NCI-H1417 (cell line): ENCODE measurements at regions not wholly inside any gene's neighbourhood (a gene's known extent, or its start where the extent isn't known, plus 50 kb on each side); places are given as distances from the start of the nearest gene placed in this dataset.

ENCODE experiments used
- DNase-seq, 3 experiments: peaks; one replicate each; lab custom pipeline; 2025; lab: John Stamatoyannopoulos, UW

DNA sequence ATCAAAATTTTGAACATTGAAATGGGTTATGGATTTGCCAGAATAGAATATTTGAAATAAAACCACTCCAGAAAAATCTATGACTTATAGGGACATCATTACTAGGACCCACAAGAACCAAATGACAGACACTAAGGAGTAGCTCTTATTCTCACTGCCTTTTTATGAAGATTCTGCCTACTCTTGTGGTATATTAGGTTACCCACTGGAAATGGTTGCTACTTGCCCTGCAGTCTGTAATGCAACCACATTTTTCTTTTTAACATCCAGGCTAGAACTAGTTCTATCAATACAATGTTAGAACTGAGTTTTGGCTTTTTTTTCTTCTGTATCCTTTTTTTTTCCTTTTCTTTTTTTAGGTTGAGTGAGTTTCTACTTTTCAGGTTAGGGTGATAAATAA lies 158.9 kb downstream of the PPP1R2C start:
- DNase-seq: no peak

DNA sequence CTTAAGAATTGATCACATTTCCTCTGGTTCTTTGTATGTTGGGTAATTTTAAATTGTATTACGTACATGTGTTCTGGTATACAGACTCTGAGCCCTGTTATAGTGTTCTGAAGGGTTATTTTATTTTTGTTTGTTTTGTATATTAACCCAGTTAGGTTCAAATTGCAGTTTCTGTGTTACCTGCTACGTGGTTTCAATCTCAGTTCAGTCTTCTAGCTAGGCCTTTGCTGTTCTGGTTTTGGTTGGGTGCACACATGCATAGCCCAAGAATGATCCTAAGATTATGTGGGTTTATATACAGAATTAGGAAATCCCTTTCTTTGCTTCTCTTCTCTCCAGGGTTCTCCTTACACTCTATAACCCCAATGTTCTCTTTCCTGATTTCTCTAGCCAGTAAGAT lies 161.0 kb downstream of the PPP1R2C start:
- no peak for DNase-seq

DNA sequence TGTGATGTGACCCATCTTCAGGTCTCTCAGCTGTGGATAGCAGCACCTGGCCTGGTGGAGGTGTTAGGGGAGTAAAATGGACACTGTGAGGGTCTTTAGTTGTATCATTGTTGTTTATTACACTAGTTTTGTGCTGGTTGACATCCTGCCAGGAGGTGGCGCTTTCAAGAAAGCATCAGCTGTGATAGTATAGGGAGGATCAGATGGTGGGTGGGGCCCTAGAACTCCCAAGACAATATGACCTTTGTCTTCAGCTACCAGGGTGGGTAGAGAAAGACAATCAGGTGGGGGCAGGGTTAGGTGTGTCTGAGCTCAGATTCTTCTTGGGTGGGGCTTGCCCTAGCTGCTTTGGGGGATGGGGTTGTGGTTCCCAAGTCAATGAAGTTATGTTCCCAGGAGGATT lies 162.8 kb downstream of the PPP1R2C start:
- DNase-seq: no peak

DNA sequence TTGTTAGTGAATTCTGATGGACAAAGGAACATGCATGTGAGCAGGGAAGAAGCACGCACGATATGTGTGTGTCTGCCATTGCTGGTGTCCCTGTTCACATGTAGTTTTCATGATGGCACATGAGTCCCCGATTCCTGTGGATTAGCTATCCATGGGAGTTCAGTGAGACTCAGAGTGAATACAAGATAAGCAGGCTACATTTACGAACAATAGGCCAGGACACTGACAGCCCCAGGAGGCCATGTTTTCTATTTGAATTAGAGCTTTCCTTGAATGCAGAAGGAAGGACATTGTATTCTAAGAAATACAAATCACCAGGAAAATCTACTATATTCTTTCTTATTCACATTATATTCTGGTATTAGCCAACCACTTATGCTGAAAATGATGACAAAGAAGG lies 171.4 kb downstream of the PPP1R2C start:
- DNase-seq: no peak

DNA sequence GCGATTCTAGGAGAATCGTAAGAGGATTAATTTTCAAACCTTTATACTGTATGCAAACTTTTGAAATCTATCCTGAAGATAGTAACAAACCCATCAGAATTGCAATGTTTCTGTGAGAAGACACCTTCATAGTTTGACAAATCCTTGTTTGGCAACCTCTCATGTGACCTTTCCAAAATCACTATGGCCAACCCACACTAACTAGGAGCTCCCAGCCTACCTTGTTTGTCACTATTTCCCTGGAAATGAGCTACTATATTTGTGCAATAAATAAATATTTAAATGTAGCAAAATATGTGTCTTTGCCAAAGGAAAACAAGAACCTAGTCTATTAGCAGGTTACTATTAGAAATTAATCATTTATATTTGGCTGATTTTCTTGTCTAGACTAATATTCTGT lies 173.7 kb downstream of the PPP1R2C start:
- no peak for DNase-seq

DNA sequence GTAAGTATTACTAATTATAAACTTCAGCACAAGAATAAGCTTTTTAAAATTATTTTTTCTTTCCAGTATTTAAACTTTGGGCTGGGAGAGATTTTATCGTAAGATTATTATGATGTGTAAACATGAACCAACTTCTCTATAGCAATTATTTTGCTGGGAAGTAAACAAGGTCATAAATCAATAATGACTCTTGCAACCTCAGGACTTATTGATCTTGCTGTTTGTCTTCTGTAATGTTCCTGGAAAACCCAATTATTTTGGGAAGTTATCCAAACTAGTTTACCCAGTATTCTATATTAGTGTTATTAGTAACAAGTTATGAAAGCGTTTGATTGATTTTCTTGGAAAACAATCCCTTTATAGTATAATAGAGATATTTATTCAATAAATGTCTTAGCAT lies 174.9 kb downstream of the PPP1R2C start:
- no peak for DNase-seq

DNA sequence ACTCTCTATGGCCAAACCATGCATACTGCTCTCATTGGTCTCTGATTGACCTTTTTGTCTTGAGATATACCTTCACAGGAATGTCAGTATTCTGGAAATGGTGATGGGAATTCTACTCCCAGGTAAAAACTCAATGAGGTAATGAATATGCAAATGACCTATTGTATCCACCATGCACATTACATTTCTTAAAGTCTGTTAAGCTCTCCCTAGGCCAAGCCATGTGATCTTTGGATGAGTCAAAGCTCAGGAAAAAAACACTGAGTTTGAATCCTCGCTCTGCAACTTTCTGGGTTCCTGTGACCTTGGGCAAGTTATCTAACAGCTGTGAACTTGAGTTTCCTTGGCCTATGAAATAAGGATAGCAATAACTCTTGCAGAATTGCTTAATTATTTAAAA lies 175.4 kb downstream of the PPP1R2C start:
- DNase-seq: no peak

DNA sequence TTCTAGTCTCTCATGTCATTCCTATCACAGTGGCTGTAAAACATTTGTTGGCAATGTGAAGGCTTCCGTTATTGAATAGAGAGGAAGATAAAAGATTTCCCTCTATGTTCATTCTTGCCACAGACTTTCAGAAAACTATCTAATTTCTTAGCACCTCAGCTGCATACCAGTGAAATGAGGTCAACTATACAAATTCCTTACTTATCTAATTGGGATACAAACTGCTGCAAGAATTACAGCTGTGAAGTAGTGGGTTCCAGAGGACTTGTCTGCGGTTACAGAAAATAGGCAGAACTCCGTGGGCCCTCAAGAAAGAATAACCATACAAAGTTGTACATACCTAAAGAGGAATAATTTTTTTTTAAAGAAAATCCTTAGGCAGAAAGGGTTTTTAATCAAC lies 175.8 kb downstream of the PPP1R2C start:
- DNase-seq: no peak

DNA sequence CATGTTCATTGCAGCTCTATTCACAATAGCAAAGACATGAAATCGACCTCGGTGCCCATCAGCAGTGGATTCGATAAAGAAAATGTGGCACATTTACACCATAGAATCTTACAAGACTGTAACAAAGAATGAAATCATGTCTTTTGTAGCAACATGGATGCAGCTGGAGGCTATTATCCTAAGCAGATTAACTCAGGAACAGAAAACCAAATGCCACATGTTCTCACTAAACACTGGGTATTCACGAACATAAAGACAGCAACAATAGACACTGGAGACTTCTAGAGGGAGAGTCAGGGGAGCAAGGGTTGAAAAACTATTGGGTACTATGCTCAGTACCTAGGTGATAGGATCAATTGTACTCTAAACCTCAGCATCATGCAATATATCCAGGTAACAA lies 180.5 kb downstream of the PPP1R2C start:
- no peak for DNase-seq

DNA sequence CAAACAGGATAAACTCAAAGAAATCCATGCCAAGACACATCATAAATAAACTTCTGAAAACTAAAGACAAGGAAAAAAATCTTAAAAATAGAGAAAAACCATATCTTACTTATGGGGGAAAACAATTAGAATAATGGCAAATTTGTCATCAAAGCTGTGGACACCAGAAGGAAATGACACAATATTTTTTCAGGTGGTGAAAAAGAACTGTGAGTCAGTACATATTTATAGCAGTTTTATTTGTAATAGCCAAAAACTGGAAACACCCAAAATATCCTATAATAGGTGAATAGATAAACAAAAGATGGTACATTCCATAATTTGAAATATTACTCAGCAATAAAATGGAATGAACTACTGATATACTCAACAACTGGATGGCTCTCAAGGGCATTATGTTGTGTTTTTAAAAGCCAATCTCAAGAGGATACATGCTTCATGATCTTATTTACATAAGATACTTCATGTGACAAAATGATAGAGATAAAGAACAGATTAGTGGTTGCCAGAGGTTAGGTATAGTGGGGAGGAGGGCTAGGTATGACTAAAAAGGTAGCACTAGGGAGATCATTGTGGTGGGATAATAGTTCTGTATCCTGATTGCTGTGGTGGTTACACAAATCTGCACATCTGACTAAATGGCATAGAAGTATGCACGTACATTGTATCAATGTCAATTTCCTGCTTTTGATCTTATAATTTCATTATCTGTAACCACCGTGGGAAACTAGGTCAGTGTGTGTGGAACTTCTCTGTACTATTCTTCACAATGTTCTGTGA lies 191.9 kb downstream of the PPP1R2C start:
- no peak for DNase-seq

DNA sequence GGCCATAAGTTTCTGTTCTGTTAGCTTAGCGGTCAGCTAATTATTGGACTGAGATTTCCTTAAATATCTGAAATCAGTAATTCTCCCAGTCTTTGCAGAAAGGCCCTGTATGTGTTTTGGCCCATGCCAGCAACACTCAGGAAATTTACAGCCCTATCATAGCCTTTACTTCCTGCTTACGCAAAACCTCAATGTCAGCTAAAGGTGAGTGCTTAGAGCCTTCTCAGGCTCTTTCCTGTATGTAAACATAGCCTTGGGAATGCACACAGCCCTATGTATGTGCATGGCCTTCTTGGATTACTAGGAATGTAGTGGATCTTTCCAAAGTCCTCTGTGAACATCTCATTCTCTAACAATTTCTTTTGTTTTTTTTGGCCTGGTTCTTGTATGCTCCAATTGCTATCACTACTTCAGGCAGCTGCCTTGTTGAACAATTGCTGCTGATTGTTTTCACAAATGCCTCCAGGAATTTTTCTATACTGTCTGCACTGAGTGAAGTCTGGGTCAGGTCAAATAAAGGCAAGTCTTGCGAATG lies 200.0 kb downstream of the PPP1R2C start:
- DNase-seq: no peak

DNA sequence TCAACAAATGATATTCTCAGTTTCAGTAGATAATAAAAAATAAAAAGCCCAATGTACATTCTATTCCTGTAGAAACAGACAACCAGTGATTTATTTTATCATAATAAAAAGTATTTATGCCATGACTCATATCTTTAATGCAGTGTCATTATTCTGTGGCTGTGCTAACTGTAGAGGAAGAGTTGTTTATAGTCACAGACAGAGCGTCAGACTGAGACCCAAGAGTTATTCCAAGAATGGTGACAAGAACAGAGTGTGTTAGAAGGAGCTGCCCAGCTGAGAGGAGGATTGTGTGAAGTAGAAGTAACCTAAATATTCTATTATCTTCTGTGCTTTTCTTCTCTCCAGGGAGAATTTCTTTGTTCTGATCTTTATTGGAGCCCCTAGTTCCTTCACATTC lies 210.7 kb downstream of the PPP1R2C start:
- DNase-seq: no peak

DNA sequence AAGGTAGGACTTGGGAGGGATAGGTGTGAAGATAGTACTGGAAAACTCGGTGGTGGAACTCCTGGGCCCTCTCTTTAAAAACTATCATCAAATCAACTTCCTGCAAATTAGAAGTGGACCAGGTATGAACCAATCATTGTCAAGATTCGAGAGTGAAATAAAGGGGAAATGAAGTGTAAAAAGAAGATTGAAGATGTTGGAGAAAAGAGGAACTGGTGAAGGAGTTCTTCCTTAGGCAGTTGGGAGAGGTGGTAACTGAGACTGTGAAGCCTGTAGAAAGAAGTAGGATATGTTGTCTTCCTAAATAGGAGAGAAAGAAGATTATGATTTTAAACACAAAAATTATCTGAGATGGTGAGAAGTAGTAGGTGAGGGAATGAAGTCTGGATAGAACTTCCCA lies 212.2 kb downstream of the PPP1R2C start:
- DNase-seq: no peak

DNA sequence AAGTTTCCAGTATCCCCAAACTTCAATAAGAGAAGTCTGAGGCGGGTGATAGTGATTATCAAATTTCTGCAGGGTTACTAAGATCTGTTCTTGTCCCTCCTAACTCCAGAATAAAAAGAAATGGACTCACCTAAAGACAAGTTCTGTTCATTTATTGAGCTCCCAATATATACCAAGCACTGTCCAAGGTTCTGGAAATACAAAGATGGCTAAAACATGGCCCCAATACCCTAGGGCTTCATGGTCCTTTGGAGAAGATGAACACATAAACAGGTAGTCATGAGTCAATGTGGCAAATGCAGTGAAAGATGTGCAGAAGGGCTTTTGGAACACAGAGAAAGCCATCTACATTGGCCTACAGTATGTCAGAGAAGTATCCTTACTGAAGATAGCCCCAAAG lies 231.2 kb downstream of the PPP1R2C start:
- no peak for DNase-seq

DNA sequence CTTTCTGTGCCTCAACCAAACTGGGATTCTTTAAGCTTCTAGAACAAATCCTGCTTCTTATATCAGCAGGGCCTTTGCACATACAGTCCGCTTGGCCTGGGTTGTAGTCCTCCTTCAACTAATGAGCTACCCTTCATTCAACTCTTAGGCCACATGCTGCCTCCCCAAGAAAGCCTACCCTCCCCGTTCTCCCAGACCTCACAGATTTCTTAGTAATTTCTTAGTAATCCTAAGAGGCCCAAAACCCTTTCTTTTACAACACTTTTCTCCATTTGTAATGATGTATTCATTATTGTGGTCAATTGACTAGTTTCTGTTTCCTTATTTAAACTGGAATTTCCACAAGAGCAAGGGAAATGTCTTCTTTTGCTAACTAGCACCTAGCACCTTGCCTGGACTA lies 233.1 kb downstream of the PPP1R2C start:
- DNase-seq: no peak

DNA sequence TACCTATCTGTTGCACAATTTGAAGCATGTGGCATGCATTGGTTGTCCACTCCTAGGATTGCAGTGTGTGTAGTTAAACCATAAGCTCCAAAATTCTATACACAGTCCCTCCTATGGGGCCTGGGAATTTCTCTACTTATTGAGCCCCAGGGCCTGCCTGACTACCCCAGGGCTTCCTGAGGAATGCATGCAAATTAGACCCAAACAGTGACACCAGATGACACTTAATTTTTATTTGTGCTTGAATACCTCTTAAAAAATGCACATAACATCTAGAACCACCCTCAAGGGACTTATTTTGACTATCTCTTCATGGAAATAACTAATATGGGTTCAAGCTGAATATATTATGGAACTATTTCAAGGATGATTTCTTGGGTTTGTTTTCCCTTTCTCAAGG lies 236.4 kb downstream of the PPP1R2C start:
- DNase-seq: no peak

DNA sequence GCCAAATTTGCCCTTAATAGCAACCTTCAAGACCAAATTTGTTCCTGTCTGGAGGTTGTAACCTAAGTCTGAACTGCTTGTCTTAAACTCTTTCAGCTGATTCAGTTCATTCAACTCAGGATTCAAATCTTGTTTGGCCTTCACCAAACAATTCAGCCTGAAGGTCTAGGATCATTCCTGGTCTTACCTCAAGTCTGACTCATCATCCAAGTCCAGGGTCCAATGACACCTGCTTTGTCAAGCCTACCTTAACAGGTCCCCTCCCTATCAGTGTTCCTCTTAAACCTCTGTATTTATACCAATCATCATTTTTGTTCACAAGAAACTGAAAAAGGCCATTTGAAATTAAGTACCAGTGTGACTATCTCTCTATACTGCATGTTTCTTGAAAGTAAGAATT lies 237.8 kb downstream of the PPP1R2C start:
- DNase-seq: no peak

DNA sequence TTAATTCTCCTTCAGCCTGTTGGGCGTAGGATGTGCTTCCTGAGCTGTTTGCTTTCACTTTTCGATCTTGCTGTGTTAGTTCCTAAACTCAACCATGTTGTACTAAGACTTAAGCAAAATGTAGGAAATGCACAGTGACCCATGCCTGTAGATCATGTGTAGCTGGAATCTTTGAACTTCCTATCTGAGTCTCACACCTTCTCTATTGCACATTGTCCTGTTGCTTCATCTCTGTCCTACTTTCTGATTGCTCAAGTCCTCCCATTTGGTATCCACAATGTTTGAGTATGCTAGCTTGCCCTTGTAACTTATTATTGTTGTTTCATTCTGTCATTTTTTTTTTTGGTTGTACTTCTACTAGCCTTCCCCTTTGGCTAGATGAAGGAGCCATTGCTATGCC lies 239.6 kb downstream of the PPP1R2C start:
- no peak for DNase-seq

DNA sequence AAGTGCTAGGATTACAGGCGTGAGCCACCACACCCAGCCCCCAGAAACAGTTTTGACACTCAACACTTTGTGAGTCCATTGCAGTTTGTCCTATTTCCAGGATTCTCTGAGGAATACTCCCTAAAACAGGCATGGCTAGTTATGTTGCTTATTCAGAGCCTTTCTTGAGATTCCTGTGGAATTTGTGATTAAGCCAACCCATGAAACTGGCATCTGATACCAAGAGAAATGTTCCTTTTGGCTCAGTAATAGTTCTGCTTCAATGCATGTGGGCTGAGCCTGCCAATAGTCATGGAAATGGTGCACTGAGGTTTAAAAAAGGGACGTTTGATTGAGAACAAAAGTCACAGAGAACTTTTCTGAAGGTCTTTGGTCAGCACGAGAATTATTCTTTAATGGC lies 241.7 kb downstream of the PPP1R2C start:
- DNase-seq: no peak

DNA sequence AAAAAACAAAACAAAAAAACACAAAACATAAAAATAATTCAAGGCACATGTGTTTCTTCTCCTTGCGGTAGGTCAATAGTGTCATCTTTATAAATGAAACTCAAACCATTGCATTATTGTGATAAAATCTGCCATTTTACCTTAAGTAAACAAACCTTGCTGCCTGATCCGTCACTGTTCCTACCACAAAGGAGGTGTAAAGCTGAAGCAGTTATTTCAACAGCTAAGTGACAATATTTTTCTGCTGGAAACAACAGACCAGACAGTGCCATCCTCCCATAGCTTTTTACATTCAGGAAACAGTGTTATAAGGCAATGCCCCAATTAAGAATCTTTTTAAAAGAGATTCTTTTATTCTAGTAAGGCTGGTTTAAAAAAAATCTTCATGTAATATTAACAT lies 242.7 kb downstream of the PPP1R2C start:
- DNase-seq: no peak

DNA sequence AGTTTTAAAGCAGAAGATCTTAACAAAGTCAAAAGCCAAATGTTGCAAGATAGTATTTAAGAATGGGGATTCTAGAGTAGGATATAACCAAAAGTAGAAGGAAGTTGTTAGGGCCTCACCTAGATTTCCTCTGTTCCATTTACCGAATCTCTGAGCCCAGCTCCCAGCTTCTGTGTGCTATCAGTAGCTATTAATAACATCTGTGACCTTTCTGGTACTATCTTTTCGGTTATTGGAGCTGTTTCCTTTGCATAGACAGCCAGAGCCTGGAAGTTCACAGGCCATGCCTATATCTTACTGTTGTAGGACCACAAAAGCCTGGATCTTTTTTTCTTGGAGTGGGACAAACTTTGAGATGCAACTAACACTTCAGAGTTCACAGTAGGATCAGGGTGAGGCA lies 244.2 kb downstream of the PPP1R2C start:
- no peak for DNase-seq

DNA sequence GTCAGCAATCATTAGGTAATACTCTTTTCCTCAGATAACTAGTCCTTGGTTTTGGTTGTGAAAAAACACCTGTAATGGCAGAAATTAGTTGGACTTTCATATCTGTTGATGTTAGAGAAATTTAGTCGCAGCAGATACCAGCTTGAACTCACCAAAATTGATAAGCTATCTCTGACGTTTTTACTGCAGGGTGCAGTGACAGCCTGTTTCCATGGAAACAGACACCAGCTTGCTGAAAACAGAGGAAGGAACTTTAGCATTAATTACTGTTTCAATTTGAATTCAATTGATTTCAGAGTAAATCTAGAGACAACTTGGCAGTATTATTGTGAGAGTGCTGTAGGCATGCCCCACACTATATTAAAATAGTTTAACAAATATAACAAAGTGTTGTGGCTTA lies 246.5 kb downstream of the PPP1R2C start:
- no peak for DNase-seq

DNA sequence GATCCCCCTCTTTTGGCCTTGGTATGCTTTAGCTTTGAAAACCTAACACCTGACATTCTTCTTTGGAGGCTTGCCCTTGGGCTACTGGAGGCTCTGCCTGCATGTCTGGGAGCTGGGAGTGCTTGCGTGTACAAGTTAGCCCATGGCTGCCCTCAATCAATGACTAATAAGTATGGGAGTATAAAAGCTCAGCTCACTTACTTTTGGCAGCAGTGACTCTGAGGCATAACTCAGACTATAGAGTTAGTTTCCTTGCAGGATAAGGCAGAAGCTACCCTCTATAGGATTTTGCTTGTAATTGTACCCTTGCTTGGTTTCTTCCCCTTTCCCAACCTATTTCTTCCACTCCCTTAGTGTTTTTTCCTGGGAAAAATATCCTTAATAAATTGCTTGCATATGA lies 247.9 kb downstream of the PPP1R2C start:
- no peak for DNase-seq

DNA sequence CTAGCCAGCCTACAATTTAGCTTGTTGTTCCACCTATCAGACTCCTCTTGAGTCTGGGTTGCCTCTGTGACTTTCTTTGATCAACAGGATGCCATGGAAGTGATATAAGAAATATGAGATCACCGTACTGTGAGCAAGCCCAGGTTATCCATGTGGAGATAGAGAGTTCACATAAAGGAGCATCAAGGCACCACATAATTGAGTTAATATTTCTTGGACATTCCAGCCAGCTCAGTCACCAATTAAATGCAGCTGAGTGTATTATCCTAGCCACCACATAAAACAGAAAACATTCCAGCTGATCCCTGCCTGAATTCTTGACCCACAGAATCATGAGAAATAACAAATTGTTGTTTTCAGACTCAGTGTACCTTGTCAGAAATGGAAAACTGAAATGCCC lies 253.6 kb downstream of the PPP1R2C start:
- no peak for DNase-seq
